Muscle of back (tissue), 3 donors: ENCODE measurements at regions not wholly inside any gene's neighbourhood (a gene's known extent, or its start where the extent isn't known, plus 50 kb on each side); places are given as distances from the start of the nearest gene placed in this dataset.

Experiments
- DNase-seq, 3 donors: peaks; one replicate each; pipeline versions ENCODE4 v3.0.0 to v3.0.0-alpha.2; 2013

GRCh38 chr11:41861838-41862237 is 402.4 kb upstream of the LRRC4C start:
- peak; percentile 9 to 60 (median 15) for DNase-seq

GRCh38 chr11:41866525-41866924 is 407.1 kb upstream of the LRRC4C start:
- peak in 1 of 3 donors; percentile 23 for DNase-seq

- DNase-seq, result no peak
Observed at GRCh38 chr11:41868606-41869005, 409.2 kb upstream of the LRRC4C start.

- no peak for DNase-seq
Observed at GRCh38 chr11:41872426-41872825, 413.0 kb upstream of the LRRC4C start.

GRCh38 chr11:41872870-41873269 is 413.4 kb upstream of the LRRC4C start:
- DNase-seq, result no peak

GRCh38 chr11:41878095-41878494 is 418.6 kb upstream of the LRRC4C start:
- DNase-seq, result peak in 1 of 3 donors; percentile 25

GRCh38 chr11:41879214-41879613 is 419.8 kb upstream of the LRRC4C start:
- peak in 1 of 3 donors; percentile 86 for DNase-seq

- DNase-seq, result no peak
Observed at GRCh38 chr11:41895081-41895480, 435.6 kb upstream of the LRRC4C start.

GRCh38 chr11:41897991-41898390 is 438.5 kb upstream of the LRRC4C start:
- no peak for DNase-seq

GRCh38 chr11:41917900-41918299 is 458.4 kb upstream of the LRRC4C start:
- DNase-seq, result no peak

GRCh38 chr11:41920374-41920773 is 460.9 kb upstream of the LRRC4C start:
- DNase-seq, result no peak

- DNase-seq, result peak in 2 of 3 donors; percentile 11 to 60
Observed at GRCh38 chr11:41921746-41922390, 462.4 kb upstream of the LRRC4C start.

- DNase-seq, result no peak
Observed at GRCh38 chr11:41926339-41926738, 466.9 kb upstream of the LRRC4C start.

- DNase-seq, result no peak
Observed at GRCh38 chr11:41935241-41935640, 475.8 kb upstream of the LRRC4C start.

GRCh38 chr11:41935795-41936194 is 476.3 kb upstream of the LRRC4C start:
- DNase-seq, result no peak

- DNase-seq, result no peak
Observed at GRCh38 chr11:41943656-41944055, 484.2 kb upstream of the LRRC4C start.

- DNase-seq, result no peak
Observed at GRCh38 chr11:41947392-41947791, 487.9 kb upstream of the LRRC4C start.

- DNase-seq, result no peak
Observed at GRCh38 chr11:41950470-41951143, 491.2 kb upstream of the LRRC4C start.

- peak in 1 of 3 donors; percentile 87 for DNase-seq
Observed at GRCh38 chr11:41954034-41954433, 494.6 kb upstream of the LRRC4C start.

- DNase-seq, result no peak
Observed at GRCh38 chr11:41955066-41955465, 495.6 kb upstream of the LRRC4C start.

- no peak for DNase-seq
Observed at GRCh38 chr11:41955635-41956400, 496.4 kb upstream of the LRRC4C start.

- no peak for DNase-seq
Observed at GRCh38 chr11:41963406-41963805, 504.0 kb upstream of the LRRC4C start.

GRCh38 chr11:41970681-41971080 is 511.2 kb upstream of the LRRC4C start:
- peak in 1 of 3 donors; percentile 20 for DNase-seq
